ENCODE measurements at regions not wholly inside any gene's neighbourhood (a gene's known extent, or its start where the extent isn't known, plus 50 kb on each side); places are given as distances from the start of the nearest gene placed in this dataset.

DNA sequence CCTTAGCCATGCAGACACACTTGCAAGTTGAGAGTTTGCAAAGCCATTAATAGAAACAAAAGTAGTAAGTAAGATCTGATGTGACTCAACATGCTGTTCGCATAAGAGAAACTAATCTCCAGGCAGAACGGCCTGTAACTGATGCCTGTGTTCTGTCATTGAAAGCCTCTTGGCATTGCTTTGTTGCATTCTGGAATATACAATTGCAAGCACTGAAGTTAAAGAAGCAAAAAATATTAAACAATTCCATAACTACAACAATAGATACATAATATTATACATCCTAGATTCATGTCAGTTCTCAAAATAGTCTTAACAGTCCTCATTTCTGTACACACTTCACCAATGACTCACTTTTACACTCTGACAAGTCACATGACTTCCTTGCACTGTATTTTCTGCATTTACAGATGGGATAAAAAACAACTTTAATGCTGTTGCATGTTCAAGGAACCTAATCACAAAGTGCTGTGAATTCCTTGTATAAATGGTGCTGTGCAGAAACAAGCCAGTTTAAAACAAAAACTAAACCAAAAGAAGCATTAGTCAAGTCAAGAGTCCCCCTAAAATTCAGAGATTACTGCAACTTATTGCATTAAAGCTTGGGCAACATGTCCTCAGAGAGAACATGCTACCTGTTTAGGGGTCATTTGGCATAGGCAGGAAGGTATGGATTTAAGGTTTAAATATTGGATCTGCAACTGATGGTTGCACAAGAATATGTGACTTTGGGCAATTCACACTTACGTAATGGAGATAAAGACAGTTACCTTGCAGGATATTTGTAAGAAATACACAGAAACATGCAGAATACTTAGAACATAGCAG lies 79.5 kb upstream of the SERP2 start:
- TF ChIP-seq EZH2phosphoT487 (IDR thresholded peaks at IDR 0.05; ENCODE audit: insufficient read depth, low read depth) (no peak), EZH2 (IDR thresholded peaks at IDR 0.05; ENCODE audit: insufficient read depth, poor library complexity, severe bottlenecking) (no peak)

Measured in GM23248 (cell line).